ENCODE measurements at regions not wholly inside any gene's neighbourhood (a gene's known extent, or its start where the extent isn't known, plus 50 kb on each side); places are given as distances from the start of the nearest gene placed in this dataset.

GRCh38 chr10:60453036-60453435, 63.4 kb upstream of the ANK3 start:
- Histone ChIP-seq H3K4me3 (ENCODE audit: low read depth, low read length) (no peak overlapping the region), H3K27ac (no peak overlapping the region), H3K36me3 (no peaks in the 10 kb centered on the region), H3K9me3 (ENCODE audit: severe bottlenecking) (no peaks in the 10 kb centered on the region), H3K27me3 (ENCODE audit: insufficient read depth, low read depth, severe bottlenecking) (no peaks in the 10 kb centered on the region)
- DNase-seq, result peak; percentile 23
- no peak for TF ChIP-seq CTCF (IDR thresholded peaks at IDR 0.05; ENCODE audit: low read depth, low read length)

GRCh38 chr10:60450291-60450690, 60.6 kb upstream of the ANK3 start:
- Histone ChIP-seq H3K27me3 (ENCODE audit: insufficient read depth, low read depth, severe bottlenecking) (no peaks in the 10 kb centered on the region), H3K36me3 (no peaks in the 10 kb centered on the region), H3K9me3 (ENCODE audit: severe bottlenecking) (no peaks in the 10 kb centered on the region), H3K27ac (no peak overlapping the region), H3K4me3 (ENCODE audit: low read depth, low read length) (no peak overlapping the region)
- no peak for DNase-seq
- no peak for TF ChIP-seq CTCF (IDR thresholded peaks at IDR 0.05; ENCODE audit: low read depth, low read length)

- H3K27ac ChIP-seq, result no peak overlapping the region
- H3K36me3 ChIP-seq, result no peaks in the 10 kb centered on the region
- no peaks in the 10 kb centered on the region for H3K27me3 ChIP-seq (ENCODE audit: insufficient read depth, low read depth, severe bottlenecking)
- H3K9me3 ChIP-seq (ENCODE audit: severe bottlenecking), result no peaks in the 10 kb centered on the region
- DNase-seq, result no peak
- TF ChIP-seq CTCF (IDR thresholded peaks at IDR 0.05; ENCODE audit: low read depth, low read length), result no peak
- H3K4me3 ChIP-seq (ENCODE audit: low read depth, low read length), result no peak overlapping the region
These were observed 58.6 kb upstream of the ANK3 start for GRCh38 chr10:60448246-60448645.

GRCh38 chr10:60446851-60447250, 57.2 kb upstream of the ANK3 start:
- H3K36me3 ChIP-seq, result no peaks in the 10 kb centered on the region
- no peak for DNase-seq
- no peaks in the 10 kb centered on the region for H3K9me3 ChIP-seq (ENCODE audit: severe bottlenecking)
- no peak overlapping the region for H3K4me3 ChIP-seq (ENCODE audit: low read depth, low read length)
- no peak overlapping the region for H3K27ac ChIP-seq
- no peaks in the 10 kb centered on the region for H3K27me3 ChIP-seq (ENCODE audit: insufficient read depth, low read depth, severe bottlenecking)
- TF ChIP-seq CTCF (IDR thresholded peaks at IDR 0.05; ENCODE audit: low read depth, low read length), result no peak

GRCh38 chr10:60446070-60446833, 56.6 kb upstream of the ANK3 start:
- no peak for TF ChIP-seq CTCF (IDR thresholded peaks at IDR 0.05; ENCODE audit: low read depth, low read length)
- H3K9me3 ChIP-seq (ENCODE audit: severe bottlenecking), result no peaks in the 10 kb centered on the region
- H3K27ac ChIP-seq, result no peak overlapping the region
- H3K4me3 ChIP-seq (ENCODE audit: low read depth, low read length), result no peak overlapping the region
- DNase-seq, result no peak
- H3K36me3 ChIP-seq, result no peaks in the 10 kb centered on the region
- no peaks in the 10 kb centered on the region for H3K27me3 ChIP-seq (ENCODE audit: insufficient read depth, low read depth, severe bottlenecking)
